GM12874 (cell line): ENCODE measurements at regions not wholly inside any gene's neighbourhood (a gene's known extent, or its start where the extent isn't known, plus 50 kb on each side); places are given as distances from the start of the nearest gene placed in this dataset.

Source experiments
- TF ChIP-seq, protein P1 (sequence below): IDR thresholded peaks from 2 replicates; pipeline ENCODE4 v1.5.1; 2011; ENCODE audit warnings: low read depth, mild to moderate bottlenecking, control low read depth, low read length, moderate library complexity; ENCODE audit not compliant: insufficient read depth

DNA sequence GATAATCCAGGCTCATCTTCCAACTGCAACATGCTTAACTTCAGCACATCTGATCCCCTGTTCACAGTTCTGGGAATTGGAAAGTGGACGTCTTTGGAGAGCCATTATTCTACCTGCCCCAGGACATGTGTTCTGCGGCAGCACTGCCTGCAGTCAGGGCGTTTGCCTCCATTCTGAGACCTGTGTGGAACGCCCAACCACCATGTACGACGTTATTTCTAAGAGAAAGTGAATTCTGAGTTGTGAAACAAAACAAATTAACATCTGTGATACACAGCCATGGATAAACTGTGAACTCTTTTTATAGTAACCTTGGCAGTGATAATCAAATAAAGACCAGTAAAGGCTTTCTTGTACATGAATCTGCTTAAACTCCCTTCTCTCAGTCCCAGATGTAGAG lies 195.8 kb downstream of the AASDH start:
- TF ChIP-seq, protein P1, sequence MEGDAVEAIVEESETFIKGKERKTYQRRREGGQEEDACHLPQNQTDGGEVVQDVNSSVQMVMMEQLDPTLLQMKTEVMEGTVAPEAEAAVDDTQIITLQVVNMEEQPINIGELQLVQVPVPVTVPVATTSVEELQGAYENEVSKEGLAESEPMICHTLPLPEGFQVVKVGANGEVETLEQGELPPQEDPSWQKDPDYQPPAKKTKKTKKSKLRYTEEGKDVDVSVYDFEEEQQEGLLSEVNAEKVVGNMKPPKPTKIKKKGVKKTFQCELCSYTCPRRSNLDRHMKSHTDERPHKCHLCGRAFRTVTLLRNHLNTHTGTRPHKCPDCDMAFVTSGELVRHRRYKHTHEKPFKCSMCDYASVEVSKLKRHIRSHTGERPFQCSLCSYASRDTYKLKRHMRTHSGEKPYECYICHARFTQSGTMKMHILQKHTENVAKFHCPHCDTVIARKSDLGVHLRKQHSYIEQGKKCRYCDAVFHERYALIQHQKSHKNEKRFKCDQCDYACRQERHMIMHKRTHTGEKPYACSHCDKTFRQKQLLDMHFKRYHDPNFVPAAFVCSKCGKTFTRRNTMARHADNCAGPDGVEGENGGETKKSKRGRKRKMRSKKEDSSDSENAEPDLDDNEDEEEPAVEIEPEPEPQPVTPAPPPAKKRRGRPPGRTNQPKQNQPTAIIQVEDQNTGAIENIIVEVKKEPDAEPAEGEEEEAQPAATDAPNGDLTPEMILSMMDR = no peak

DNA sequence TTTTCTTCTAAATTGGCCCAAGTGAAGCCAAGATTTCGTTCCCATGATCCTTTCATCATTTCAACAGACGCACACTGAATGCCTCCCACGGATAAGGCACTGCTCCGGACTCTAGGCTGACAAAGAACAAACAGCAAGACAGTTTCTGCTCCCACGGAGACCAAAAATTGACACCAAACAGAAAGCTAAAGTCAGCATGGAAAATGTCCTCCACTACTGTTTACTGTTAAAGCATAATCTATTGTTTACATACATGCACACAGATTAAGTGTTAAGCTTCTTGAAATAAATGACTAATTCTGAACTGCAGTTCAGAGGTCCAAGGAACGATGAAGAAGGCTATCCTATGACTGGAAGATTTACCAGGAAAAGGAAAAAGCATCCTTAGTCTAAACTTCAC lies 199.6 kb downstream of the AASDH start:
- TF ChIP-seq, protein P1 = no peak

DNA sequence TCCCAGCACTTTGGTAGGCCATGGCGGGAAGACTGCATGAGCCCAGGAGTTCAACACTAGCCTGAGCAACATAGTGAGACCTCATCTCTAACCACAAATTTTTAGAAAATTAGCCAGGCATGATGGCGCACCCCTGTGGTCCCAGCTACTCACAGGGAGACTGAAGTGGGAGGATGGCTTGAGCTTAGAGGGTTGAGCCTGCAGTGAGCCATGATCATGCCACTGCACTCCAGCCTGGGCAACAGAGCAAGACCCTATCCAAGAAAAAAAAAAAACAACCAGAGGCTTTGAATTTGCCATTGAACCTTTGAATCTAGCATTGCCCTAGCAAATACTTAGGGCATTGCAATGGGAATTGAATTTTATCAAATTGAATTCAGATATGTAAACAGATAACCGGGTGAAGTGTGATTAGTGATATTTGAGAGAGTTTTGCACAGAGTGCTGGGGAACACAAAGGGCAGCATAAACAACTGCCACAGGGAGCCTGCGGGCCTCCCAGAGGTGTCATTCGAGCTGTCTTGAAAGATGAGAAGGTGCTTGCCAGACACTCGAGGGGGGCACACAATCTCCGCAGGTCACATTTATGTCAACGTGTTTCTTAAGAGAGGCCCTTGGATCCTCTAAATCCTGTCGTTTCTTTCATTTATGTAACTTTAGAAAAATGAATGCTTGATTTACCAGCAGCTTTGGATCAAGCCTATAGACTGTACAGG lies 200.3 kb downstream of the AASDH start:
- TF ChIP-seq, protein P1 = no peak

DNA sequence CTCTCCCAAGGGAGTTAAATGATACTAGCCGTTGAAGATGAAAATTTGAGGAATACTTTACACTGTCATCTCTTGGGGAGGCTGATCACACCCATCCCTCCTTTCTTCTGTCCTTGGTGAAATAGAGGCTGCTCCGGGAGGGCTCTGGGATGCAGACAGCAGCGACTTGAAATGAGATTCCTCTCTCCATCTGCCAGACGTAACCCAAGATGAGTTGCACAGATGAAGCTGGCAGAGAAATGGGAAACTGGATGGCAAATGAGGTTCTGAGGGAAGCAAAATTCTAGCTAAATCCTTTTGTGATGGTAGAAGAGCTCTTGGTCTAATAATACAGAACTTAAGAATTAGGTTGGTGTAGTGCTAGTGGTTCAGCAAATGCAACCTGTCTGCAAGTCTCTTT lies 201.4 kb downstream of the AASDH start:
- TF ChIP-seq, protein P1 = no peak

DNA sequence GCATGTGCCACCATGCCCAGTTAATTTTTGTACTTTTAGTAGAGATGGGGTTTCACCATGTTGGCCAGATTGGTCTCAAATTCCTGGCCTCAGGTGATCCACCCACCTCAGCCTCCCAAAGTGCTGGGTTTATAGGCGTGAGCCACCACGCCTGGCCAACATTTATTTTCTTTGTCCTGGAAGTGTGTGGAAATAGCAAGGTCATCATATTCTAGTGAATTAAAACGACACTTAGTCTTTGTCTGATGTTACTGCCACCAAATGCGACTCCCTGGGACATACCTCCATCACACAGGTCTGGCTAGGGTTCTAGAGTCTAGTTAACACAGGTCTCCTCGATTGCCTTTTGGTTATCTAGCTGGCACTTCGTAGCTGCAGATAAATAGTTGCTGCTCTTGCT lies 203.1 kb downstream of the AASDH start:
- TF ChIP-seq, protein P1 = no peak

DNA sequence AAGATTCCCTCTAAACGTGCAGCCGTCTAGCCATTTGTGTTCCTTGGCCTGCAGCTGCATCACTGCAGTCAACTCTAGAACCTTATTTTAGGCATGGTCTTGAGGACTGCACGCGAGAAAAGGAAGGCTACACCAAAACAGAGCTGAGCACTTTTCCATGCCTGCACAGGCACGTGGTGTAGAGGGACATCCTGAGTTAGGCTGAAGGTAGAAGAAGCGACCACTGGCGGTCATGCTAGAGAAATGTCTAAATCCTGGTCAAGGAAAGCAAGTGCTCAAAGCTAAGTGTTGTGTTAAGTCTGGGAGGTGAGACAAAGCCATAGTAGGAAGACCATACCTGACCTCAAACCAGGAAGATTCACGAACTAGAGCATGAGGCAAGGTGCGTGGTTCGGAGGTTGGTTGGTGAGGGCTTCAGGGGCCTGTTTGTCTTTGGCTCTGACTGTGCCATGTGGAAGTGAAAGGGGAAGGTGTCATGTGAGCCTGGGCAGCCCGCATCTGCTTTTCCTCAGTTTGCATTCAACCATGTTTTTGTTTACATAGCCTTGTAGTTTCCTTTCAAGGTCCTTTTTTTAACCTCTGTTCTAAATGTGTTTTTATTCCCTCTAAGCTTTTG lies 203.8 kb downstream of the AASDH start:
- TF ChIP-seq, protein P1 = no peak

DNA sequence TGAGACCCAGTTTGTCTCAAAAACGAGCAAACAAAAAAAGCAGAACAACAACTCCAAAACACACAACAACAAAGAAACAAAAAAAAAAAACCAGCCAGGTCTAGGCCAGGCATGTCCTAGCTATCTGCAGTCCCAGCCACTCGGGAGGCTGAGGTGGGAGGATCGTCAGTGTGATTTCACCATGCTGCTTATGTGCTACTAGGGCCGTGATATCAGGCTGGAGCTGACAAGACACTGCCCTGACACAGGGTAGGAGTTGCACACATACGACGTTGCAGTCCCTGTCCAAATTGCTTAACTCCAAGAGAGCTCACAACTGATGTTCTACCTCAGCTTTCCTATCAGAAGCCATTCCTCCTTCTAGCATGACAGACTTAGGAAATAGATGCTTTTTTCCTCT lies 204.9 kb downstream of the AASDH start:
- TF ChIP-seq, protein P1 = no peak
